GM18909 (cell line): ENCODE measurements at regions not wholly inside any gene's neighbourhood (a gene's known extent, or its start where the extent isn't known, plus 50 kb on each side); places are given as distances from the start of the nearest gene placed in this dataset.

ENCODE experiments used
- ATAC-seq: cut with Tn5 transposase; IDR thresholded peaks from one replicate; pipeline ENCODE4 v1.9.1; 2021; ENCODE audit warnings: mild to moderate bottlenecking; ENCODE audit not compliant: unreplicated experiment, poor library complexity

DNA sequence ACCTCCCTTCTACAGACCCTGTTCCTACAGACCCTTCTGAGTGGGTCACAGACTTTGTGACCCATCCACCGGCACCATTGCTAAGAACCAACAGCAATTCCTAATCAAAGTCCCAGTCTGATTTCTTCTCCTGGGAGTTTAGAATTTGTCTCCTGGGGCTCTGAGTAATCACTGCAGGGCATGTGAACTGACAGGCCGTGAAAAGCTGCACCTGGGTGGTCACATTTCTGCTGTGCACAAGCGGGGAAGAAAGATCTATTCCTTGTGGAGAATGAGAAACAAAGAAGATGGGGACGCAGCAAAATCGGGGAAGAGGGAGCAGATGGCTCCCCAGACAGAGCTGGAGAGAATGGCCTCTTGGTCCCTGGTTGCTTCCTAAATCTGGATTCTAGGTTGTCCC lies 151.0 kb downstream of the ARL4C start:
- no peak for ATAC-seq

DNA sequence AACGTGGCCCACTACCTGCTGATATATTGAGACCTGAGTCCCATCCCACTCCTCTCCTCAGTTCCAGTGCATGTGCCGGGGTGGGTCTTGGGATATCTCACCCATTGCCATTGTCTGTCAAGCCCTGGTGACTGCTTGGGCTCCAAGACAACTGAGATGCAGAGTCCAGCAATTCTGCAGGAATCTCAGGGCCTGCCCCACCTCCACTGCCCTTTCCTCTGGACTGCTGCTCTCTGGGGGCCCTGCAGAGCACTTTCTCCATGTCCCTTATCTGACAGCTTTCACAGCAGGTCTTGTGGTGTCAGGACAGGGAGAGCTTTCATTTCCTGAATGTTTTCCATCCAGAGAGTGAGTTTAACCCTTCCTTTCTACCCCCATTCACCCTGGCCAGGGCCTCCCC lies 152.9 kb downstream of the ARL4C start:
- no peak for ATAC-seq

DNA sequence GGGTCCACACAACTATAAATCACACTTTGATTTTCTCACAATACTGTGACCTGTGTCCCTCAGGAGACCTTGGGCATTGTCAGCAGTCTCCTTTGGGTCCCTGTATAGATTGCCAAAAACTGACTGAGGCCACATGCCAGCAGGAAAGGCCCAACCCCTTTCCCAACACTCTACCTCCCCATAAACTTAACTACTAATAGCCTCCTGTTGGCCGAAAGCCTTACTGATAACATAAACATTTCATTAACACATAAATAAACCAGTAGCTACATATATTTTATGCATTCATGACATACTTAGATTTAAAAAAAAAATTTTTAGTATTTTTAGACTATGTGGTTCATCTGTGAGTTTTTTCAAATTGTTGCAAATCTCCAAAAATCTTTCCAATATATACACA lies 153.5 kb downstream of the ARL4C start:
- ATAC-seq, result no peak

DNA sequence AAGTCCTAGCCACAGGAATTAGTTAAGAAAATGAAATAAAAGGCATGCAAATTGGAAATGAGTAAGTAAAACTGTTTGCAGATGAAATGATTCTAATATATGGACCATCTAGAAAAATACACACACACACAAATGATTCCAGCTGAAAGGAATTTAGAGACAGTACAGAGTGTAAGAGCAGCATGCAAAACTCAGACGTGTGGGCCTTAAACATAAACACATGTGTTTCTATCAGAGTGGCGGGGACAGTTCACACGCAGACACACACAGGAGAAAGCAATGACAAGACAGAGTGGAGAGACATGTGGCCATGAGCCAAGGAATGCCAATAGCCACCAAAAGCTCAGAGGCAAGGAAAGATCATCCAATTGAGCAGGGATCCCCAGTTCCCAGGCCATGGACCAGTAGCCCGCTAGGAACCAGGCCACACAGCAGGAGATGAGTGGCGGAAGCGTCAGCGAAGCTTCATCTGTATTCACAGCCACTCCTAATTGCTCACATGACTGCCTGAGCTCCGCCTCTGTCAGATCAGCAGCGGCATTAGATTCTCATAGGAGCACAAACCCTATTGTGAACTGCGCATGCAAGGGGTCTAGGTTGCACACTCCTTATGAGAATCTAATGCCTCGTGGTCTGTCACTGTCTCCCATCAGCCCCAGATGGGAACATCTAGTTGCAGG lies 155.4 kb downstream of the ARL4C start:
- ATAC-seq, result no peak

DNA sequence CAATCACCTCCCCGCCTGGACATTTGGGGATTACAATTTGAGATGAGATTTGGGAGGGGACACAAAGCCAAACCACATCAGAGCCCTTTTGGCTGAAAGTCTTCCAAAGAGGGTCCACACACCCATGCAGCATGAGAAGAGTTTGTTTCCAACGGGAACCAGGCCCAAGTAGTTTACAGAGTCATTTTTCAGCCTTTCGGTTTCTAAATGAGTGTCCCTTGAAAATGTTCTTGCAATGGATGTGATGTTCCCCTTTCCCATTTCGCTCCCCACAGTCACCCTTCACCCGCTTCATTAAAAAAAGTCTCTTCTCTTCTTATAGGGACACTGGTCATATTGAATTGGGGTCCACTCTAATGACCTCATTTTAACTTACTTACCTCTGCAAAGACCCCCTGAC lies 157.4 kb downstream of the ARL4C start:
- ATAC-seq, result no peak

DNA sequence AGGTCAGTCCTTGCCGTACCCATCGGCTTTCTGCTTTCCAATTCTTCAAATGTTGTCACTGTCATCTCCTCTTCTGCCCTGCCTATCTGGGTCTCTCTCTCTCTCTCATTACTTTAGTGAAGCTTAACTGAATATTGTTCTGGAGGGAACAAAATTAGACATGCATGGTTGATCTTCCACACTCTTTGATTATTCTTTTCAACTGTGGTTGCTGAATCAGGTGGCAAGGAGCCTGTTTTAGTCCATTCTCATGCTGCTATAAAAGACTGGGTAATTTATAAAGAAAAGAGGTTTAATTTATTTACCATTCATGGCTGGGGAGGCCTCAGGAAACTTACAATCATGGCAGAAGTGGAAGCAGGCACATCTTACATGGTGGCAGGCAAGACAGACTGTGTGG lies 157.9 kb downstream of the ARL4C start:
- no peak for ATAC-seq

DNA sequence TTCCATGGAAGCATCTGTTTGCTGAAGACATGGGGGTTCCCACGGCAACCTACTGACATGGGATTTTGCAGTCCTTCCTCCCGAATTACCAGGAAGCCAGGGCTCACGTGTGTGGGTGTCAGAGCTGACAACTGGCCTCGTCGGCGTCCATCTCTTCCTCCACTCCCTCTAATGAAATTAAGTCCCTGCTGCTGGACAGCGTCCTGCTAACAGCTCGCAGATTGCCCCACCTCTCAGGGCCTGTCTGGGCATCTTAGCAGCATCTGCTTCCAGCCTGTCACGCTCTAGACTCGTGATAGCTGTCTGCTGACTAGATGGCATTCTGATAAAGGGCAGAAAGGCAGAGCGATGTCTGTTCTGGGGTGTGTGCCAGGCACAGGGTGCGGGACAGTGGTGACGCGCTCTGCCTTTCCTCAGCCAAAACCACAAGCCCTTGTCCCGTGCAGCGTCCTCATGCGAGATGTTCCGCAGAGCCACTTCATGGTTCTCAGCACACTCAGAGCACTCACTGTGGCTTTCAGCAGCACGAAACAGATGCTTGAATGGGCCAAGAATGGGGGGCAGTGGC lies 161.1 kb downstream of the ARL4C start:
- ATAC-seq, result no peak

DNA sequence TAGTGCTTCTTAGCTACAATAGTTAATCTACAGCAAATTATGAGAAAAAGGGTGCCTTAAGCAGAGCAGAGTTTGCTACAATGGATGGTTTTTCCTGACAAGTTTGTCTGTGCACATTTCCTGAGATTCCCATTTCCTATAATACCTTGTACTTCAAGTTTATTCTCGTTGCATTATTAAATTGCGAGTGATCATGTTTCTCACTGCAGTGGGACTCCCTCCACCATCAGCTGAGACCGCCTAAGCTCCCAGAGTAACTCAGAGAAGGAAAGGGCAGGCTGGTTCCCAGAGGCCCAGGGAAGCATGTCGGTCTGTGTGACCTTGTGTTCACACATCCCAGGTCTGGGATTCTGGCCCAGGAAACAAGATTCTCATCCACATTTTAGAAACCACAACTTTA lies 162.1 kb downstream of the ARL4C start:
- ATAC-seq, result no peak

DNA sequence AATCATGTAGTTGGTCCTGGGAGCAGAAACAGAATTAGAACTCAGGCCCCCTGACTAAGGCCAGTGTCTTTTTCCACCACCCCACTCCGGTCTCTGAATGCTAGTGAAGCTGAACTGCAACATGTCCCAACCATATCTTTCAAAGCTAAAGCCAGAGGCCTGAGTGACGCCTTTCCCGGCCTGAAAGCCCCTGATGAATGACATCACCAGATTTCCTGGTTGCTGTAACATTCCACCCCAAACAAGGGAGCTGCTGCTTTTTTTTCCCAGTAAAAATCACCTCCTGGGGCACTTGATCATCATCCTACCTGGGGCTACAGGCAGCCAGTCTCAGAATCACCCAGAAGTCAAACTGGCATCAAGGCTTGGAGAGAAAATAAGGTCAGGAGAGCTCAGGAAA lies 162.7 kb downstream of the ARL4C start:
- ATAC-seq, result no peak

DNA sequence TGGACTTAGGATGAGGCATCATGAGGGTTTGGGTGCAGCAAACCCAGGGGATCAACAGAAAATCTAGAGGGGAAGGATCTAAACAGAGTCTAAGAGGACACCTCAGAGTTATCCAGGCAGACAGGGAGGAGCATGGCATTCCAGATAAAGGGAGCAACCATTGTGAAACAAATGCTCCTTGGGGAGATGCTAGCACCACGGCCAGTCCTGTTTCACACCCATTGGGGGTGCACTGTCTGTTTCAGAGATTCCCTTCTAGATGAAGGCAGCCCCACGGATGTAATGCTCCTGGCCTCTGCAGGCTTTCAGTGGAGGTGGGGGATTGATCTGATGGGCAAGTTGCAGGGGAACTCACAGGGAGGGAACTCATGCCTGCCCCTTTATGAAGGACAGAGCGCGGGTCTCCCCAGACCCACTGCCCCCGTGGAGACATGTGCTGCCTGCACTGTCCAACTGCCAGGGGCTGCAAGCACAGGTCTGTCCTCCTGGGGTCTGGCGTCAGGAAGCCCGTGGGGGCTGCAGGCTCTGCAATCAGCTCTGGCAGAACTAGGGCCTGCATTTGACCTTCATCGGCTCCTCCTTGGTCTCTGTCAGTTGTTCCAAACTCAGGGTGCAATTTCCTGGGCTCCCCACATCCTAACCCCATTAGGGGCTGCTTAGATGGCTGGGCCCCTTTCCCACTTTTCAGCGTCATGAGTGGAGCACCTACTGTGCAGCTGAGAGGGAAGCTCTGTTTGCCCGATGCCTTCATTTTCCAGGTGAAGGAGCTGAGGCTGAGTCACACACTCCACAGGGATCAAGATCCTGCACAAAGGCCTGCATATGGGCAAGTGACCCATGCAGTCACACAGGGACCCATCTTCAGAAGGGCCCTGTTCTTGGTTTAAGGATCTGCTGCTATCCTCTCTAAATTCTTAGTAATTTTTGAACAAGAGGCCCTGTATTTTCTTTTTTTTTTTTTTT lies 163.4 kb downstream of the ARL4C start:
- ATAC-seq, result no peak

DNA sequence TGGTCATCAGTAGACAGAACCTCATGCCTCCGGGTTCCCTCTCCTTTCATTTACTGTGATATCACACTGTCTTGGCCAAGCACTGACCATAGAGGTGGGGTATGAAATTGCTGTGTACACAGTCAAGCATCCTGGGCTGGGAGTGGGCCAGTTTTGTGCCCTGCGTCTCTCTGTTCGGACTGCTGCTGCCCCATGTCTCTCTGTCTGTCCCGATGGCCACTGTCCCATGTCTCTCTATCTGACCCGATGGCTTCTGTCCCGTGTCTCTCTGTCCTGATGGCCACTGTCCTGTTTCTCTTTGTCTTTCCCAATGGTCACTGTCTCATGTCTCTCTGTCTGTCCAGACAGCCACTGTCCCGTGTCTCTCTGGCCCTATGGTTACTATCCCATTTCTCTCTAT lies 164.9 kb downstream of the ARL4C start:
- no peak for ATAC-seq

DNA sequence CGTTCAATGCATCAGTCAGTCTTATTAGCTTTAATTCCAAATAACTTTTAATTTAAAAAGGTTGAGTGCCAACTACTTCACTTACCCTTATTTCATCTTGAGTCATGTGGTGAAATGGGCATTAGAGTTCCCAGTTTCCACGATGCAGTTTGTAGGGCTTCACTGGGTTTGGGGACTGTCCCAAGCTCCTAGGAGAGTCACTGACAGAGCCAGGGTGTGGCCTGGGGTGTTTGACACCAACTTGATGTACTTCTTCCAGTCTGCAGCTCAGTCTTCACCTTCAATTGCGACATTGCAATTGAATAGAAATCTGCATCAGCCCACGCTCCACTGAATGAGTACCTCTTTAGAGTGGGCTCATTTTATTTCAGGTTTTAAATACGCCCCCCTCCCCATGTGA lies 165.3 kb downstream of the ARL4C start:
- ATAC-seq, result no peak

DNA sequence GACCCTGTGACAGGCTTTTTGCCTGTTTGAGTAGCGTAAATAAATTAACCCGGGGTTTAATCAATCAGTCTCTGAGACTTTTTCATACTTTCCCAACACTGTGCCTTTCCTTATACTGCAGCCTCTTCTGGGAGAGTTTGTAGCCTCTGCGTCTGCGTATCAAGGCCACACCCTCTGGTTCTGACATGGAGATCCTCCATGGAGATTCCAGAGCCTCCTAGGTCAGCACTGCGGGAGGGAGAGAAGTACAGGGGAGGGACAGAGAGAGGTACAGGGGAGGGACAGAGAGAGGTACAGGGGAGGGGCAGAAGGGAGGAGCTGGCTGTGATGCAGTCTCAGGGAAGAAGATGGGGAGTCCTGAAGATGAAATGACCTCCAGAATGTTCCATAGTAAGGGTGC lies 166.0 kb downstream of the ARL4C start:
- no peak for ATAC-seq

DNA sequence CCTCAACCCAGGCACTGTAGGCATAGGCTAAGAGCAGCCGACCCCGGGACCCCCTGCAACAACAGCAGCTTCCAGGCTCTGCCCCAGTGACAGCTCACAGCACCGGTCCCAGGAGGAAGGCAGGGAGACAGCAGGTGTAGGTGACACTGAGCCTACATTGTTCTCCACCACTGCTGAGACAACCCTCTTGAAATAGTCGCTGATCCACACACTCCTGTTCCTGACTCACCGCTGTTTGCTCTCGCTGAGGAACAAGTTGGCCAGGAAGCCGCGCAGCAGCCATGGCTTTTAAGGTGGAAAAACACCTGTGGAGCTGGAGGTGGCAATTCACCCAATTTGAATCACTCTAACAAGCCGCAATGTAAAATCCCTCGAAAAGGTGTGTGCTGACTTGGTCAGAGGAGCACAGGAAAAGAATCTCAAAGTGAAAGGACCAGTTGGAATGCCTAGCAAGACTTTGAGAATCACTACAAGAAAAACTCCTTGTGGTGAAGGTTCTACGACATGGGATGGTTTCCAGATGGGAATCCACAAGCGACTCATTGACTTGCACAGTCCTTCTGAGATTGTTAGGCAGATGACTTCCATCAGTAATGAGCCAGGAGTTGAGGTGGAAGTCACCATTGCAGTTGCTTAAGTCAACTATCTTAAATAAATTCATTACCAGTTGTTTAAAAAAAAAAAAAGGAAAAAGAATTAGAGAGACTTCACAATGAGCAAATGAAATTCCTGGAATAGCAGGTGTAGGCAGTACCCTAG lies 167.5 kb downstream of the ARL4C start:
- ATAC-seq, result no peak

DNA sequence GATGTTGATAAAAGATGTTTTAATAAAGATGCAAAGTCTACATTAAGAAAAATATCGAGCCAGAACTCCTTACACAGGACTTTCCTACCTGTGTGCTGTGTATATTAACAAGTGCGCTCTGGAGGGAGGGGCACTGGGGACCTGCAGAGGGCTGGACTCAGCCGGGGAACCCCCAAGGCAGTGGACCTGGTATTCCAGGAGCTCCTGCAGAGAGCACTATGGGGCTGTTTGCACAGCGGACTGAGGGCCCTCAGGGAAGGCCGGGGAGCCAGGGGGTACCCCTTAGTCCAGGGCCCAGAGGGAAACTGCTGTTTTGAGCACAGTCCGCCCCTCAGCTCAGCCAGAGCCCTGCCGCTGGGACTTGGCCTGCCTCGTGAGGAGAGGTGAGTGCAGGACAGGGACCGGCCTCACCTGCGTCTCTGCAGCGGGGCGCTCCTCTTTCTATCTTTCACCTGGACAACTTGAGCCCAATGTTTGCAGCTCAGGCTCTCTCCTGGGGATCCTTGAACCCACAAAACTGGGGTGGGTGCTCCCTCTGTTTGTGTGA lies 168.4 kb downstream of the ARL4C start:
- ATAC-seq, result no peak

DNA sequence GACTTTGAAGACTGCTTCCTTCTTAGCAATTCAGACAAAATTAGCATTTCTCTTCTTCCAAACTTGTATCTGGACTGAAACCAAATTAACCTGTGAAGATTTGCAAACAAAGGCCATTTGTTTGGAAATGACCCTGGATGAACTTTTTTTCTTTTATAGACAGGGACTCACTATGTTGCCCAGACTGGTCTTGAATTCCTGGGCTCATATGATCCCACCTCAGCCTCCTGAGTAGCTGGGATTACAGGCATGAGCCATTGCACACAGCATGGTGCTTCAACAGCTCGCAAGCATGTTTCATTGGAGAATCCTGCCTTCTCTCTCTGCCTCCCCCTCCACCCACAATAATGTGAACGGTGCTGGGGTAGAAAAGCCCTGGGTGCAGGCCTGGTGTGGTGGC lies 170.2 kb downstream of the ARL4C start:
- ATAC-seq, result no peak

DNA sequence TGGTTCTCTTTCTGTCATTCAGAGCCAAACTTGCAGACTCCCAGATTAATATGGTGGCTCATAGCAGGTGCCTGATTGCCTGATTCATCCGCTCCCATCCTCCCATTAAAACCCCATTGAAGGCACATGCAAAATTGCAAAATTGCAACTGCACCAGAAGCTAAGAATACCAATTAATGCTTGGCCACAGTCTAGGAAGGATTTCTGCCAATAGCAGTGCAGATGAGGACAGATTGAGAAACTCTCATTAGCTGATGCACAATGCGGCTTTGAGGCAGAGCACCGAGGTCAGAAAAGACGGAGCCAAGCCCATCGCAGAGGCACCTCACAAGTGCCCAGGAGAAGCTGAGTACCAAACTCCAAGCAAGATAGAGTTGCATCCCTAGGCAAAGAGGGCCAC lies 172.8 kb downstream of the ARL4C start:
- ATAC-seq, result no peak

DNA sequence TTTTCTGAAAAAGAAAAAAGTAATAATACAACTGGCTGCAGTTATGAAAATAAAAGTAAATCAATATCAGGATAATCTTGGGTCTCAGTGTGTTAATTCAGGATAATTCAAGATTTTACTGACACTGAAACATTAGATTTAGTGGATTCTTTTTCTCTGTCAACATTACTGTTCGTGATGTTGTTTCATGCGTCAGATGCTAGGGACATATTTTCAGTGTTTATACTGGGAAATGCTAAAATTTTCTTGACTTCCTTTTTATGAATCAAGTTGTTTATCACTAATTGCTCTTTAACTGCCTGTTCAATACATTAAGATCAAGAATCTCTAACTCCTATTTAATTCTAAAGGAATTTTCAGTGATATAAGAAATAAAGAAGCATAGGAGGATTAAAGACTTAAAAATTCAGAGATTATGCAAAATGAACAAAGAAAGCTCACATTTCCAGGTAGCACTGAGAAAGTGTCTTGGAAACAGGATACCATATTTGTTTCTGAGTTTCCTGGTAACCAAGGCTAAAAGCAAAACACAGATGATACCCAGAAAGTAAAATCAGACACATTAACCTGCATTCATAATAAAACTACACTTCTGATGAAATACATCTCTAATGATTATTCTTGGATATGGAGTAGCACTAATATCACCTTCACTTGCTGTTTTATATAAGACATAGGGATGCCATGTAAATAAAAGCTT lies 174.0 kb downstream of the ARL4C start:
- ATAC-seq, result no peak

DNA sequence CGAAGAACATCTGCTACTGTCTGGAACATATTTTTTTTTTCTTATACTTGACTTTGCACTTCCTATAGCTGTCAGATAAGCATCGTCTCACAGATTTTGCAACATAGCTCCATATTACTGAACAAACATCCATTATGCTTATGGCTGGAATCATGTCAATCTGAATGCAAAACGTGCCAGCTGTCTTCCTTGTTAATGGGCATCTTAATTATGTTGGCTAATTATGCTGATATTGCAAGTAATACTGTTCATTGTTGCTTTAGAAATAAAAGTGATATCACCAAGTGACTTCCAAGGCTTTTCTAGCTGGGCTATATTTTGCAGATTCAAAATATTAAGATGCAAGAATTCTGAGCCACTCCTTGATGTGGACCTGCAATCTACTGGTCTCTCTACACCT lies 176.8 kb downstream of the ARL4C start:
- ATAC-seq, result no peak

DNA sequence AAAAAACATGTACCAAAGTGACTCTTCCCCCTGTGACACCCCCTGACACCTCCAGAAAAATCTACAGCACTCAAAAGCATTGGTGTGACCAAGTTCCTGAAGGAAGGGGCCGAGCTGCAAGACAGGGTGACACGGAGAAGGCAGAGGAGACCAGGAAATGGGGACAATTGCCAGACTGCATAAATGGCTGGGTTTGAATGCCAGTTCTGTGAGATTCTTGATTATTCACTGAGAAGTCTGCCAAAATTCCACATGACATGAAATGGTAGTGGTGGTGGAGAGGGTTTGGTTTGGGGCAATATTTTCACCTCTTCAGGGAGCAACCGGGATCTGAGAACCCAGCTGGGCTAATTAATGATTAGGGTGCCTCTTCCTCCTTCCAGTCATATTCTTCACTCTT lies 178.5 kb downstream of the ARL4C start:
- no peak for ATAC-seq
